Panc1 (cell line): ENCODE measurements at regions not wholly inside any gene's neighbourhood (a gene's known extent, or its start where the extent isn't known, plus 50 kb on each side); places are given as distances from the start of the nearest gene placed in this dataset.

ENCODE experiments used
- POLR2AphosphoS5 ChIP-seq: IDR thresholded peaks from 2 replicates; pipeline ENCODE4 v1.6.1; 2012; ENCODE audit warnings: mild to moderate bottlenecking, low read depth, low read length, moderate library complexity
- SIN3A ChIP-seq: IDR thresholded peaks from 2 replicates; pipeline ENCODE4 v1.6.1; 2012; ENCODE audit warnings: low read depth, mild to moderate bottlenecking, low read length, moderate library complexity, borderline replicate concordance; ENCODE audit not compliant: insufficient read depth
- TCF7L2 ChIP-seq: IDR thresholded peaks from 2 replicates; pipeline ENCODE4 v1.6.1; 2011; ENCODE audit warnings: mild to moderate bottlenecking, low read depth, low read length, inconsistent platforms
- TF ChIP-seq, protein P1 (sequence below), 2 experiments: IDR thresholded peaks; 2 replicates each; pipeline ENCODE4 v1.6.1; 2011 to 2012; ENCODE audit warnings: low read depth in 2 of 2, control low read depth in 1 of 2, low read length in 1 of 2, mild to moderate bottlenecking in 1 of 2, moderate library complexity in 1 of 2; ENCODE audit not compliant: insufficient read depth in 1 of 2
- TF ChIP-seq, protein P2 (sequence below): fragments of 450-650 bp; IDR thresholded peaks from 2 replicates; pipeline ENCODE4 v1.5.1; 2017; ENCODE audit warnings: mild to moderate bottlenecking

DNA sequence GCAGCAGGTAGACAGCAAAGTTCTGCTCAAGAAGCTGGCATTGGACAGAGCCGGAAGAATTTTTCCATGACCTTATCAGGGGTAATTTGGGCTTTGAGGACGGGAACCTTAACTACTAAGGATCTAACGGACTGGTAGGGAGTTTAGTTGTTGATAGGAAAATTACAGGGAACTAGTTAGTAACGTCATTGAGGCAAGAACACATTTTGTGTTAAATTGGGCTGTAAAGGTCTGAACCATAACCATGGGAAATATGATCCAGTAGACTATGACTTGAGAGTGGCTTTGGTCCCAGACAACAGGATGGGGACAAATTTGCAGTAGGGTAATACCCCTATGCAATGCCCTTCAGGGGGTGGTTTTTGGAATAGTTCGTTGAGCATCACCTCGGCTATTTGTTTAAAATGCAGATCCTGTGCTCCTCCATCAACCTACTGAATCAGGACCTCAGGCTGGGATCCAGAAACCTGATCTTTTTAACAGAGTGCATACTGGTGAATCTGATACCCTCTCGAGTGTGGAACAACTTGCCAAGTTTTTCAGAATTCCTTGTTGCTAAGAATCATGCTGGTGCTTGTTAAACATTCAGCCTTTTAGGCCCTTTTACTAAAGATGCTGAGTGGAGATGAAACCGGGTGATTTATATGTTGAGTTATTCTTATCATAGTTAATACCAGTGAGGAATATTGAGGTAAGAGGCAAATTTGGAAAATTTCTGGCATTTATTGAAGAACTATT is 255.1 kb downstream of the MAP2K6 start:
- TF ChIP-seq, protein P1, sequence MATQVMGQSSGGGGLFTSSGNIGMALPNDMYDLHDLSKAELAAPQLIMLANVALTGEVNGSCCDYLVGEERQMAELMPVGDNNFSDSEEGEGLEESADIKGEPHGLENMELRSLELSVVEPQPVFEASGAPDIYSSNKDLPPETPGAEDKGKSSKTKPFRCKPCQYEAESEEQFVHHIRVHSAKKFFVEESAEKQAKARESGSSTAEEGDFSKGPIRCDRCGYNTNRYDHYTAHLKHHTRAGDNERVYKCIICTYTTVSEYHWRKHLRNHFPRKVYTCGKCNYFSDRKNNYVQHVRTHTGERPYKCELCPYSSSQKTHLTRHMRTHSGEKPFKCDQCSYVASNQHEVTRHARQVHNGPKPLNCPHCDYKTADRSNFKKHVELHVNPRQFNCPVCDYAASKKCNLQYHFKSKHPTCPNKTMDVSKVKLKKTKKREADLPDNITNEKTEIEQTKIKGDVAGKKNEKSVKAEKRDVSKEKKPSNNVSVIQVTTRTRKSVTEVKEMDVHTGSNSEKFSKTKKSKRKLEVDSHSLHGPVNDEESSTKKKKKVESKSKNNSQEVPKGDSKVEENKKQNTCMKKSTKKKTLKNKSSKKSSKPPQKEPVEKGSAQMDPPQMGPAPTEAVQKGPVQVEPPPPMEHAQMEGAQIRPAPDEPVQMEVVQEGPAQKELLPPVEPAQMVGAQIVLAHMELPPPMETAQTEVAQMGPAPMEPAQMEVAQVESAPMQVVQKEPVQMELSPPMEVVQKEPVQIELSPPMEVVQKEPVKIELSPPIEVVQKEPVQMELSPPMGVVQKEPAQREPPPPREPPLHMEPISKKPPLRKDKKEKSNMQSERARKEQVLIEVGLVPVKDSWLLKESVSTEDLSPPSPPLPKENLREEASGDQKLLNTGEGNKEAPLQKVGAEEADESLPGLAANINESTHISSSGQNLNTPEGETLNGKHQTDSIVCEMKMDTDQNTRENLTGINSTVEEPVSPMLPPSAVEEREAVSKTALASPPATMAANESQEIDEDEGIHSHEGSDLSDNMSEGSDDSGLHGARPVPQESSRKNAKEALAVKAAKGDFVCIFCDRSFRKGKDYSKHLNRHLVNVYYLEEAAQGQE (IDR thresholded peaks at IDR 0.05; ENCODE audit: insufficient read depth in 1 of 2, low read depth in 2 of 2, low read length in 1 of 2): no peak
- TF ChIP-seq, protein P2, sequence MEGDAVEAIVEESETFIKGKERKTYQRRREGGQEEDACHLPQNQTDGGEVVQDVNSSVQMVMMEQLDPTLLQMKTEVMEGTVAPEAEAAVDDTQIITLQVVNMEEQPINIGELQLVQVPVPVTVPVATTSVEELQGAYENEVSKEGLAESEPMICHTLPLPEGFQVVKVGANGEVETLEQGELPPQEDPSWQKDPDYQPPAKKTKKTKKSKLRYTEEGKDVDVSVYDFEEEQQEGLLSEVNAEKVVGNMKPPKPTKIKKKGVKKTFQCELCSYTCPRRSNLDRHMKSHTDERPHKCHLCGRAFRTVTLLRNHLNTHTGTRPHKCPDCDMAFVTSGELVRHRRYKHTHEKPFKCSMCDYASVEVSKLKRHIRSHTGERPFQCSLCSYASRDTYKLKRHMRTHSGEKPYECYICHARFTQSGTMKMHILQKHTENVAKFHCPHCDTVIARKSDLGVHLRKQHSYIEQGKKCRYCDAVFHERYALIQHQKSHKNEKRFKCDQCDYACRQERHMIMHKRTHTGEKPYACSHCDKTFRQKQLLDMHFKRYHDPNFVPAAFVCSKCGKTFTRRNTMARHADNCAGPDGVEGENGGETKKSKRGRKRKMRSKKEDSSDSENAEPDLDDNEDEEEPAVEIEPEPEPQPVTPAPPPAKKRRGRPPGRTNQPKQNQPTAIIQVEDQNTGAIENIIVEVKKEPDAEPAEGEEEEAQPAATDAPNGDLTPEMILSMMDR: no peak
- no peak for TF ChIP-seq TCF7L2
- no peak for TF ChIP-seq POLR2AphosphoS5
- no peak for TF ChIP-seq SIN3A
